RWPE1 (cell line): ENCODE measurements at regions not wholly inside any gene's neighbourhood (a gene's known extent, or its start where the extent isn't known, plus 50 kb on each side); places are given as distances from the start of the nearest gene placed in this dataset.
"Not testable (repeated sequence)": the region's sequence is repeated elsewhere in the genome, so short reads cannot be mapped to it uniquely, and the experiment has no call there.

Experiments
- CTCF ChIA-PET: fragments of 350-600 bp; sonication (Branson Sonifier 250); formaldehyde crosslinking; extraction: SDS; loops from one replicate; lab custom pipeline; 2021; lab: Yijun Ruan, JAX
- POLR2A ChIA-PET: fragments of 400-600 bp; formaldehyde crosslinking; extraction: SDS; loops from one replicate; lab custom pipeline; 2020; ENCODE audit warnings: antibody characterized with exemption; ENCODE audit not compliant: low non-redundant PET; lab: Yijun Ruan, JAX
- DNase-seq: peaks from one replicate; pipeline ENCODE4 v3.0.0; 2012; ENCODE audit warnings: low spot score
- H3K27ac ChIP-seq: fragments of 450-650 bp; 2 replicates; pipeline ENCODE4 v1.5.1; 2017
- CTCF ChIP-seq: fragments of 450-650 bp; conservative IDR thresholded peaks from 2 replicates; pipeline ENCODE4 v1.5.1; 2017; ENCODE audit warnings: low read depth, mild to moderate bottlenecking

GRCh38 chr3:176037636-176038035, 1159.6 kb downstream of the TBL1XR1 start:
- ChIA-PET POLR2A (no interaction called here), CTCF (no interaction called here)
- DNase-seq, result no peak
- H3K27ac ChIP-seq, result no peak overlapping the region
- TF ChIP-seq CTCF, result no peak

GRCh38 chr3:176032043-176032442, 1165.2 kb downstream of the TBL1XR1 start:
- no peak for TF ChIP-seq CTCF
- POLR2A ChIA-PET, result no interaction called here
- no peak for DNase-seq
- H3K27ac ChIP-seq, result no peak overlapping the region
- CTCF ChIA-PET, result no interaction called here

GRCh38 chr3:176016203-176016602, 1157.1 kb downstream of the NAALADL2 start:
- POLR2A ChIA-PET, CTCF ChIA-PET, DNase-seq: not testable (repeated sequence)

GRCh38 chr3:176015228-176015627, 1156.1 kb downstream of the NAALADL2 start:
- CTCF ChIA-PET, POLR2A ChIA-PET, DNase-seq, H3K27ac ChIP-seq: not testable (repeated sequence)

More at GRCh38 chr3:176016203-176016602, 1157.1 kb downstream of the NAALADL2 start:
- H3K27ac ChIP-seq, result not testable (repeated sequence)

GRCh38 chr3:176009256-176009655, 1150.1 kb downstream of the NAALADL2 start:
- CTCF ChIA-PET, result no interaction called here
- POLR2A ChIA-PET, result no interaction called here
- no peak overlapping the region for H3K27ac ChIP-seq
- no peak for DNase-seq
- TF ChIP-seq CTCF, result no peak

- no peak for DNase-seq
- TF ChIP-seq CTCF, result no peak
- ChIA-PET CTCF (no interaction called here), POLR2A (no interaction called here)
- no peak overlapping the region for H3K27ac ChIP-seq
Observed at GRCh38 chr3:176005564-176005963, 1146.4 kb downstream of the NAALADL2 start.

- ChIA-PET CTCF (no interaction called here), POLR2A (no interaction called here)
- no peak overlapping the region for H3K27ac ChIP-seq
Observed at GRCh38 chr3:175989161-175989560, 1130.0 kb downstream of the NAALADL2 start.

More at GRCh38 chr3:175989161-175989560, 1130.0 kb downstream of the NAALADL2 start:
- no peak for TF ChIP-seq CTCF
- no peak for DNase-seq
